HepG2 (cell line): ENCODE measurements at regions not wholly inside any gene's neighbourhood (a gene's known extent, or its start where the extent isn't known, plus 50 kb on each side); places are given as distances from the start of the nearest gene placed in this dataset.

Experiments used
- ATAC-seq: fragments of 200-7000 bp; cut with Tn5 transposase; 3 replicates; pipeline ENCODE4 v1.9.1; 2020; ENCODE audit warnings: mild to moderate bottlenecking, moderate library complexity
- BruUV-seq: library from RNA; stranded (reverse); fragments of 400-500 nt; replicated peaks from 2 replicates; lab custom pipeline; 2021; lab: Mats Ljungman, UMichigan
- CTCF ChIA-PET: fragments of 300-600 bp; formaldehyde crosslinking; extraction: SDS; loops from one replicate; lab custom pipeline; 2021; ENCODE audit warnings: low total read pairs, inconsistent platforms, low intra/inter-chr PET ratio; lab: Yijun Ruan, JAX
- POLR2A ChIA-PET: fragments of 350-600 bp; sonication (Branson Sonifier 250); formaldehyde crosslinking; loops from one replicate; lab custom pipeline; 2020; ENCODE audit warnings: antibody characterized with exemption, inconsistent platforms; lab: Yijun Ruan, JAX
- DNase-seq: peaks from one replicate; pipeline ENCODE4 v3.0.0-alpha.2; 2015; ENCODE audit warnings: low spot score
- FAIRE-seq: peaks from 3 replicates; lab custom pipeline; 2011; peaks lifted over from hg19 to GRCh38; lab: Jason Lieb, UNC
- H2AFZ ChIP-seq: one replicate; pipeline ENCODE4 v1.6.1; 2011; ENCODE audit warnings: low read length, inconsistent platforms
- H3K27ac ChIP-seq: fragments of 300-600 bp; 3 replicates; pipeline ENCODE4 v1.8.0; 2011; ENCODE audit warnings: mixed run types, mild to moderate bottlenecking, mixed read lengths, low read length, inconsistent platforms; ENCODE audit not compliant: insufficient read depth; ENCODE audit errors: extremely low read length
- H3K27me3 ChIP-seq, 2 experiments: fragments of 200-600 bp in 1 of 2; 2 replicates in 1 of 2; 3 replicates in 1 of 2; pipeline versions ENCODE4 v1.6.0 to v1.8.0; 2011; ENCODE audit warnings: low read length in 2 of 2, mild to moderate bottlenecking in 2 of 2, moderate library complexity in 2 of 2, inconsistent platforms in 1 of 2; ENCODE audit not compliant: insufficient read depth in 2 of 2, control insufficient read depth in 1 of 2
- H3K36me3 ChIP-seq, 2 experiments: fragments of 200-600 bp in 1 of 2; replicated peaks in 1 of 2; 2 replicates in 1 of 2; 3 replicates in 1 of 2; pipeline versions ENCODE4 v1.5.1 to v1.8.0; 2011; ENCODE audit warnings: low read length in 2 of 2, inconsistent platforms in 1 of 2; ENCODE audit not compliant: insufficient read depth in 2 of 2, control insufficient read depth in 1 of 2
- H3K4me1 ChIP-seq: 2 replicates; pipeline ENCODE4 v1.5.1; 2012; ENCODE audit warnings: low read length, inconsistent platforms; ENCODE audit not compliant: insufficient read depth
- H3K4me2 ChIP-seq: 2 replicates; pipeline ENCODE4 v1.6.0; 2011; ENCODE audit warnings: low read depth, low read length, inconsistent platforms
- H3K4me3 ChIP-seq, 3 experiments: fragments of 200-600 bp in 1 of 3; sonication (generic), shearing (Covaris generic) in 1 of 3; replicated peaks in 1 of 3; 2 replicates each; pipeline ENCODE4 v1.5.1; 2011 to 2016; ENCODE audit warnings: low read length in 3 of 3, inconsistent platforms in 2 of 3, low read depth in 2 of 3, mild to moderate bottlenecking in 2 of 3, control low read depth in 1 of 3, mixed read lengths in 1 of 3; ENCODE audit not compliant: insufficient read depth in 1 of 3
- H3K79me2 ChIP-seq: one replicate; pipeline ENCODE4 v1.6.1; 2011; ENCODE audit warnings: low read length, inconsistent platforms; ENCODE audit not compliant: insufficient read depth
- H3K9ac ChIP-seq: 2 replicates; pipeline ENCODE4 v1.6.0; 2011; ENCODE audit warnings: mild to moderate bottlenecking, low read depth, low read length, inconsistent platforms; ENCODE audit not compliant: insufficient read depth
- H3K9me3 ChIP-seq: 2 replicates; pipeline ENCODE4 v1.5.1; 2012; ENCODE audit warnings: mild to moderate bottlenecking, low read length
- H4K20me1 ChIP-seq: 2 replicates; pipeline ENCODE4 v1.6.0; 2011; ENCODE audit warnings: inconsistent platforms, mild to moderate bottlenecking, low read length, moderate library complexity; ENCODE audit not compliant: insufficient read depth
- ATF3 ChIP-seq: sonication (generic); formaldehyde crosslinking; IDR thresholded peaks from 2 replicates; pipeline ENCODE4 v1.4.0; 2020; ENCODE audit warnings: missing genetic modification reagents
- ATM ChIP-seq: fragments of 450-650 bp; IDR thresholded peaks from 2 replicates; pipeline ENCODE4 v1.7.1; 2017; ENCODE audit warnings: mild to moderate bottlenecking, borderline replicate concordance
- HMG20B ChIP-seq: conservative IDR thresholded peaks from 2 replicates; pipeline ENCODE4 v1.6.1; 2016; ENCODE audit warnings: missing genetic modification reagents, missing compliant biosample characterization
- MAFG ChIP-seq: sonication (generic); formaldehyde crosslinking; IDR thresholded peaks from 2 replicates; pipeline ENCODE4 v1.5.1; 2020; ENCODE audit warnings: mild to moderate bottlenecking, missing genetic modification reagents
- MLX ChIP-seq: IDR thresholded peaks from 2 replicates; pipeline ENCODE4 v1.6.1; 2016
- NR3C1 ChIP-seq: sonication (generic); formaldehyde crosslinking; IDR thresholded peaks from 2 replicates; pipeline ENCODE4 v1.4.0; 2020; ENCODE audit warnings: missing genetic modification reagents
- PHB2 ChIP-seq: fragments of 450-650 bp; IDR thresholded peaks from 2 replicates; pipeline ENCODE4 v1.6.1; 2018; ENCODE audit not compliant: partially characterized antibody
- RARA ChIP-seq: IDR thresholded peaks from 2 replicates; pipeline ENCODE4 v1.6.1; 2016; ENCODE audit warnings: missing genetic modification reagents, missing compliant biosample characterization
- RFXANK ChIP-seq: IDR thresholded peaks from 2 replicates; pipeline ENCODE4 v1.6.1; 2016
- SNAI1 ChIP-seq: sonication (generic); formaldehyde crosslinking; IDR thresholded peaks from 2 replicates; pipeline ENCODE4 v1.5.0; 2020; ENCODE audit warnings: mild to moderate bottlenecking, missing genetic modification reagents, borderline replicate concordance
- SOX6 ChIP-seq, 2 experiments: fragments of 450-650 bp in 1 of 2; sonication (generic) in 1 of 2; formaldehyde crosslinking in 1 of 2; IDR thresholded peaks; 2 replicates each; pipeline versions ENCODE4 v1.4.0 to v1.6.1; 2017 to 2020; ENCODE audit warnings: antibody characterized with exemption in 1 of 2, mild to moderate bottlenecking in 1 of 2, missing genetic modification reagents in 1 of 2
- SYNCRIP ChIP-seq: fragments of 200-400 bp; formaldehyde crosslinking; IDR thresholded peaks from 2 replicates; pipeline ENCODE4 v1.6.1; 2018; ENCODE audit warnings: mild to moderate bottlenecking, low read depth, low read length; ENCODE audit not compliant: insufficient read depth
- ZBED4 ChIP-seq: sonication (generic); formaldehyde crosslinking; IDR thresholded peaks from 2 replicates; pipeline ENCODE4 v1.4.0; 2020; ENCODE audit warnings: missing genetic modification reagents, borderline replicate concordance
- ZBTB2 ChIP-seq: sonication (generic); formaldehyde crosslinking; IDR thresholded peaks from 2 replicates; pipeline ENCODE4 v1.8.0; 2022; ENCODE audit warnings: low read depth, missing genetic modification reagents
- ZFP91 ChIP-seq: sonication (generic); formaldehyde crosslinking; IDR thresholded peaks from 2 replicates; pipeline ENCODE4 v1.9.0; 2022; ENCODE audit warnings: missing genetic modification reagents, mild to moderate bottlenecking, borderline replicate concordance
- ZNF549 ChIP-seq: sonication (generic); formaldehyde crosslinking; IDR thresholded peaks from 2 replicates; pipeline ENCODE4 v1.5.0; 2020; ENCODE audit warnings: missing genetic modification reagents
- ZNF577 ChIP-seq: sonication (generic); formaldehyde crosslinking; IDR thresholded peaks from 2 replicates; pipeline ENCODE4 v1.4.0; 2020; ENCODE audit warnings: mild to moderate bottlenecking, low read depth, missing genetic modification reagents, borderline replicate concordance
- WGBS: methylation state at CpG from one replicate; pipeline ENCODE4 v1.1.6; 2017; ENCODE audit warnings: low lambda C conversion rate; 5-methylcytosine and 5-hydroxymethylcytosine counted together
- in situ Hi-C: cut with HindIII; loops from 2 replicates; pipeline ENCODE4 v1.10.0; 2017; ENCODE audit warnings: low pct_unique_long_range_greater_than_20kb; ENCODE audit not compliant: extremely low pct_ligation_motif_present
- intact Hi-C: fragments of 100-400 bp; cut with micrococcal nuclease; formaldehyde crosslinking; loops from one replicate; pipeline ENCODE4 v1.10.0; 2022; ENCODE audit not compliant: unreplicated experiment

- Histone ChIP-seq H3K9me3 (no peaks in the 10 kb centered on the region), H3K9ac (no peak overlapping the region), H4K20me1 (no peaks in the 10 kb centered on the region), H3K4me1 (no peaks in the 10 kb centered on the region), H2AFZ (no peak overlapping the region), H3K27me3 (no peaks in the 10 kb centered on the region), H3K79me2 (no peaks in the 10 kb centered on the region), H3K4me2 (no peak overlapping the region), H3K27ac (no peak overlapping the region), H3K36me3 (no peaks in the 10 kb centered on the region), H3K4me3 (no peak overlapping the region)
- ChIA-PET CTCF (no interaction called here), POLR2A (no interaction called here)
- 2% methylated on average over 1 of the region's 1 CpG for WGBS
- BruUV-seq, result no TSS peak
- FAIRE-seq (no peak), DNase-seq (no peak), ATAC-seq (no peak)
- TF ChIP-seq HMG20B (no peak), ZBTB2 (CRISPR knock-in tag) (no peak), ZBED4 (CRISPR knock-in tag) (no peak), ZNF549 (CRISPR knock-in tag) (no peak), SNAI1 (CRISPR knock-in tag) (no peak), MAFG (CRISPR knock-in tag) (no peak), SOX6 (IDR thresholded peaks at IDR 0.05) (no peak), SOX6 (CRISPR knock-in tag; IDR thresholded peaks at IDR 0.05) (no peak), MLX (no peak), ZNF577 (CRISPR knock-in tag) (no peak), RFXANK (CRISPR knock-in tag) (no peak), NR3C1 (CRISPR knock-in tag) (no peak), ATM (no peak), PHB2 (no peak), SYNCRIP (no peak), ATF3 (no peak), RARA (CRISPR knock-in tag) (no peak), ZFP91 (CRISPR knock-in tag) (no peak)
- in situ Hi-C loops, result no loop called here
- intact Hi-C loops, result no loop called here
Measured at GRCh38 chr3:94779699-94780098, 716.8 kb downstream of the NSUN3 start.
